Endothelial cell of umbilical vein (primary cell): ENCODE measurements at regions not wholly inside any gene's neighbourhood (a gene's known extent, or its start where the extent isn't known, plus 50 kb on each side); places are given as distances from the start of the nearest gene placed in this dataset.
"Not testable (repeated sequence)": the region's sequence is repeated elsewhere in the genome, so short reads cannot be mapped to it uniquely, and the experiment has no call there.

Source experiments
- CTCF ChIP-seq, 2 donors: IDR thresholded peaks; 1 replicate in 1 of 2; 2 replicates in 1 of 2; pipeline ENCODE4 v1.5.1; 2011; ENCODE audit warnings: low read length in 2 of 2, mild to moderate bottlenecking in 2 of 2, moderate library complexity in 2 of 2, control low read depth in 1 of 2, inconsistent platforms in 1 of 2, low read depth in 1 of 2; ENCODE audit not compliant: insufficient read depth in 1 of 2; ENCODE audit errors: extremely low read depth in 1 of 2
- EZH2 ChIP-seq: IDR thresholded peaks from 2 replicates; pipeline ENCODE4 v1.6.1; 2012; ENCODE audit warnings: borderline replicate concordance, low read depth, mild to moderate bottlenecking, moderate library complexity, low read length, inconsistent platforms; ENCODE audit not compliant: severe bottlenecking
- JUN ChIP-seq: IDR thresholded peaks from 2 replicates; pipeline ENCODE4 v1.6.1; 2011; ENCODE audit warnings: borderline replicate concordance, low read depth; ENCODE audit not compliant: insufficient read length, insufficient read depth
- MAX ChIP-seq: IDR thresholded peaks from 2 replicates; pipeline ENCODE4 v1.6.1; 2011; ENCODE audit not compliant: insufficient read depth, insufficient read length
- POLR2A ChIP-seq: IDR thresholded peaks from 2 replicates; pipeline ENCODE4 v1.6.1; 2012; ENCODE audit warnings: low read depth, mild to moderate bottlenecking, control low read depth, low read length

GRCh38 chr4:189658831-189659230 is 281.8 kb upstream of the FRG1 start:
- not testable (repeated sequence) for TF ChIP-seq MAX; POLR2A; CTCF (IDR thresholded peaks at IDR 0.05; ENCODE audit: extremely low read depth in 1 of 2, insufficient read depth in 1 of 2, low read depth in 1 of 2, low read length in 2 of 2); EZH2; JUN
